IPS-NIHi11 (cell line): ENCODE measurements at regions not wholly inside any gene's neighbourhood (a gene's known extent, or its start where the extent isn't known, plus 50 kb on each side); places are given as distances from the start of the nearest gene placed in this dataset.
"Not testable (repeated sequence)": the region's sequence is repeated elsewhere in the genome, so short reads cannot be mapped to it uniquely, and the experiment has no call there.

Experiments used
- DNase-seq: peaks from one replicate; pipeline ENCODE4 v3.0.0; 2012; ENCODE audit warnings: mixed read lengths, low spot score

GRCh38 chr7:91462316-91462715, 198.1 kb downstream of the FZD1 start:
- no peak for DNase-seq

GRCh38 chr7:91463330-91463729, 199.1 kb downstream of the FZD1 start:
- DNase-seq, result no peak

GRCh38 chr7:91465595-91466061, 201.4 kb downstream of the FZD1 start:
- DNase-seq, result no peak

GRCh38 chr7:91468256-91468655, 204.0 kb downstream of the FZD1 start:
- no peak for DNase-seq

- DNase-seq, result no peak
These were observed 209.4 kb downstream of the FZD1 start for GRCh38 chr7:91473619-91474018.

- no peak for DNase-seq
These were observed 209.8 kb downstream of the FZD1 start for GRCh38 chr7:91474074-91474473.

- DNase-seq, result not testable (repeated sequence)
These were observed 216.2 kb downstream of the FZD1 start for GRCh38 chr7:91480470-91480869.

GRCh38 chr7:91491868-91492267, 227.6 kb downstream of the FZD1 start:
- DNase-seq, result no peak

- DNase-seq, result no peak
These were observed 228.1 kb downstream of the FZD1 start for GRCh38 chr7:91492317-91492716.

GRCh38 chr7:91492773-91493172, 228.5 kb downstream of the FZD1 start:
- no peak for DNase-seq

GRCh38 chr7:91494450-91494849, 230.2 kb downstream of the FZD1 start:
- no peak for DNase-seq

GRCh38 chr7:91496251-91496820, 232.1 kb downstream of the FZD1 start:
- DNase-seq, result no peak

- DNase-seq, result not testable (repeated sequence)
These were observed 233.0 kb downstream of the FZD1 start for GRCh38 chr7:91497277-91497676.

GRCh38 chr7:91503934-91504555, 239.8 kb downstream of the FZD1 start:
- no peak for DNase-seq

GRCh38 chr7:91504919-91505318, 240.7 kb downstream of the FZD1 start:
- no peak for DNase-seq

- not testable (repeated sequence) for DNase-seq
These were observed 242.7 kb downstream of the FZD1 start for GRCh38 chr7:91506966-91507365.

GRCh38 chr7:91511861-91512260, 247.6 kb downstream of the FZD1 start:
- DNase-seq, result not testable (repeated sequence)

GRCh38 chr7:91512958-91513357, 248.7 kb downstream of the FZD1 start:
- DNase-seq, result no peak

GRCh38 chr7:91514591-91514990, 250.4 kb downstream of the FZD1 start:
- no peak for DNase-seq

GRCh38 chr7:91515961-91516360, 251.7 kb downstream of the FZD1 start:
- DNase-seq, result no peak

GRCh38 chr7:91517201-91517785, 253.1 kb downstream of the FZD1 start:
- DNase-seq, result no peak

- no peak for DNase-seq
These were observed 253.8 kb downstream of the FZD1 start for GRCh38 chr7:91518058-91518457.
